Kidney epithelial cell (primary cell): ENCODE measurements at regions not wholly inside any gene's neighbourhood (a gene's known extent, or its start where the extent isn't known, plus 50 kb on each side); places are given as distances from the start of the nearest gene placed in this dataset.
"Not testable (repeated sequence)": the region's sequence is repeated elsewhere in the genome, so short reads cannot be mapped to it uniquely, and the experiment has no call there.

ENCODE experiments used
- DNase-seq: peaks from one replicate; pipeline ENCODE4 v3.0.0-alpha.2; 2010; ENCODE audit warnings: low read depth
- H3K27me3 ChIP-seq: 2 replicates; pipeline ENCODE4 v1.6.0; 2011; ENCODE audit warnings: low read length; ENCODE audit not compliant: control insufficient read depth, insufficient read depth
- H3K36me3 ChIP-seq: 2 replicates; pipeline ENCODE4 v1.5.1; 2011; ENCODE audit warnings: low read length; ENCODE audit not compliant: control insufficient read depth, insufficient read depth
- H3K4me3 ChIP-seq: 2 replicates; pipeline ENCODE4 v1.5.1; 2011; ENCODE audit warnings: low read depth, mild to moderate bottlenecking, control low read depth, low read length
- TF ChIP-seq, protein P1 (sequence below): IDR thresholded peaks from 2 replicates; pipeline ENCODE4 v1.5.1; 2011; ENCODE audit warnings: mild to moderate bottlenecking, moderate library complexity, low read length, control low read depth, inconsistent platforms; ENCODE audit not compliant: insufficient read depth, poor library complexity, severe bottlenecking

DNA sequence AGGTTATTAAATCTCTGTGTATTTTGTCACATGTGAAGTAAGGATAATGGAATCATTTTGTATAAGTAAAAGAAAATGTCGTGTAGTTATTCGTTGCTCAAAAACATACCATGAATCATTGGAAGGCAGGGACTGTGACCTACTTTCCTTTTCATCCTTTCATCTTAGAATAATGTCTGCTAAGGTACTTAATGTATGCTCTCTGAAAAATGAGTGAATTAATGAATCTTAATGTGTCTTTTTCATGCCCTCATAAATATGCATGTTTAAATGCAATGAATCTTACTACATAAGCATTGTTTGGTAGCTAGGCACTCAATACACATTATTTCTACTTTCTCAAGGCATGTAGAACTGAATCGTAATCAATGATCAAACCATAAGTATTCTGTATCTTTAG lies 343.9 kb downstream of the MAGEB5 start:
- Histone ChIP-seq H3K36me3 (no peaks in the 10 kb centered on the region), H3K27me3 (no peaks in the 10 kb centered on the region), H3K4me3 (no peak overlapping the region)
- no peak for DNase-seq
- TF ChIP-seq, protein P1, sequence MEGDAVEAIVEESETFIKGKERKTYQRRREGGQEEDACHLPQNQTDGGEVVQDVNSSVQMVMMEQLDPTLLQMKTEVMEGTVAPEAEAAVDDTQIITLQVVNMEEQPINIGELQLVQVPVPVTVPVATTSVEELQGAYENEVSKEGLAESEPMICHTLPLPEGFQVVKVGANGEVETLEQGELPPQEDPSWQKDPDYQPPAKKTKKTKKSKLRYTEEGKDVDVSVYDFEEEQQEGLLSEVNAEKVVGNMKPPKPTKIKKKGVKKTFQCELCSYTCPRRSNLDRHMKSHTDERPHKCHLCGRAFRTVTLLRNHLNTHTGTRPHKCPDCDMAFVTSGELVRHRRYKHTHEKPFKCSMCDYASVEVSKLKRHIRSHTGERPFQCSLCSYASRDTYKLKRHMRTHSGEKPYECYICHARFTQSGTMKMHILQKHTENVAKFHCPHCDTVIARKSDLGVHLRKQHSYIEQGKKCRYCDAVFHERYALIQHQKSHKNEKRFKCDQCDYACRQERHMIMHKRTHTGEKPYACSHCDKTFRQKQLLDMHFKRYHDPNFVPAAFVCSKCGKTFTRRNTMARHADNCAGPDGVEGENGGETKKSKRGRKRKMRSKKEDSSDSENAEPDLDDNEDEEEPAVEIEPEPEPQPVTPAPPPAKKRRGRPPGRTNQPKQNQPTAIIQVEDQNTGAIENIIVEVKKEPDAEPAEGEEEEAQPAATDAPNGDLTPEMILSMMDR = no peak

DNA sequence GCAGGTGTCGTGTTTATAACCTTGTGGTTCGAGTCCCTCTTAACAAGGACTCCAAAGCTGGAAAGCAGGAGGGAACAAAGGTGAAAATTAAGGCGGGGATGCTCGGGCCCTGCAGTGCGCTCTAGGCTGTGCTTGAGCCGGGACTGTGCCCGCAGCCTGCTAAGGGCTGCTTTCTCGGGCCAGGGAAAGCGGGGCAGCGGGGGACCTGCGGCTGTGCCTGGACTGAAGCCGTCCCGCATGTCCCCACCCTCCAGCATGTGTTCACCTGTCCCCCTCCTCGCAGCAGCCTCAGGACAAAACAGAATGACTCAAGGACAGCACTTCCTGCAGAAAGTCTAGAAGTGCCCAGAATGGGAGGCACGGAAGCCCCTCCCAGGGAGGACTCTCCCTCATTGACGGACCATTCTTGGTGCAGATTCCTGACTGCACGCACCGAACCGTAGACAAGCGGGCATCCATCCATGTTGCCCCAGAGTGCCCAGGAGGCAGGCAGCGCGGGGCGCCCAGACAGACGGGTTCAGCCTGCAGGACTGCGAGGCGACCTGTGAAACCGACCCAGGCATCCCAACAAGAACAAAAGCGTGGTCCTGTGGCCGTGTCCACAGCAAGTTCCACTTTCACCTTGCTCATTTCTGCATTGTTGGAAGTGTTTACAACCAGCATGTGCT lies 342.9 kb downstream of the MAGEB5 start:
- no peaks in the 10 kb centered on the region for H3K36me3 ChIP-seq

DNA sequence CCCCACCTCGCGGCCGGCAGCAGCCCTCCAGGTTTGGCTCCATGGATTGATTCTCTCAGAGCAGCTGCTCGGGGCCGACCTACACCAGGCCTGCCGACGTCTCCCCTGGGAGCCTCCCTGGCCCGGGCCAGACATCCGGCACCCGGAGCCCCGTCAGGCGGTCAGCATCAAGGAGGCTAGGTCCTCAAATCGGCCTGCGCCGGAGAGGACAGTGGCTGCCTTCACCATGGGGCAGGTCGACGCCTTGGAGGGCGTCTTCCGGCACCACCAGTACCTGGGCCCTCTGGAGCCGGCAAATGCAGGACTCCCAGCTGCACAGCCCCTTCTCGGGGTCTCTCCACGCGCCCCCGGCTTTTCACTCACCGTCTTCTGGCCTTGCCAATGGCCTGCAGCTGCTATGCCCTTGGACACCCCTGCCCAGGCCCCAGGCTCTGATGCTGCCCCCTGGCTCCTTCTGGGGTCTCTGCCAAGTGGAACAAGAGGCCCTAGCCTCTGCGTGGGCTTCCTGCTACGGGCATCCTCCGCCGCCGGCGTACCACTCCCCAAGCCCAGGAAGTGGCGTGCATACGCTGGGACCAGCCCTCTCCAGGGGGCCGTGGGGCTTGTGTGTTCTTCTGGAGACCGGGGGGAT lies 341.8 kb downstream of the MAGEB5 start:
- no peak for DNase-seq
- no peak overlapping the region for H3K4me3 ChIP-seq
- no peaks in the 10 kb centered on the region for H3K36me3 ChIP-seq
- no peaks in the 10 kb centered on the region for H3K27me3 ChIP-seq
- TF ChIP-seq, protein P1 = no peak

More for the DNA sequence above, 342.9 kb downstream of the MAGEB5 start:
- TF ChIP-seq, protein P1 = no peak
- no peak overlapping the region for H3K4me3 ChIP-seq
- no peaks in the 10 kb centered on the region for H3K27me3 ChIP-seq
- DNase-seq = no peak

DNA sequence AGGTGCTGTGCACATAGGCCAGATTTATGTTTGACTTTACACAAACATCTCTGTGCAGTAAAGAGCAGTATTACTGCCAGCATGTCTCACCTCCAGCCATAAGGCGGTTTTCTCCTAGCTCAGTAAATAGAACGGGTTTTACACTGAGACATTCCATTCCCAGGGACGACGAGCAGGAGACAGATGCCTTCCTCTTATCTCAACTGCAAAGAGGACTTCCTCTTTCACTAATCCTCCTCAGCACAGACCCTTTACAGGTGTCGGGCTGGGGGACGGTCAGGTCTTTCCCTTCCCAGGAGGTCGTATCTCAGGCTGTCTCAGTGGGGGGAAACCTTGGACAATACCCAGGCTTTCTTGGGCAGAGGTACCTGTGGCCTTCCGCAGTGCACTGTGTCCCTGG lies 309.8 kb downstream of the MAGEB5 start:
- DNase-seq, H3K4me3 ChIP-seq, H3K27me3 ChIP-seq, H3K36me3 ChIP-seq: not testable (repeated sequence)

DNA sequence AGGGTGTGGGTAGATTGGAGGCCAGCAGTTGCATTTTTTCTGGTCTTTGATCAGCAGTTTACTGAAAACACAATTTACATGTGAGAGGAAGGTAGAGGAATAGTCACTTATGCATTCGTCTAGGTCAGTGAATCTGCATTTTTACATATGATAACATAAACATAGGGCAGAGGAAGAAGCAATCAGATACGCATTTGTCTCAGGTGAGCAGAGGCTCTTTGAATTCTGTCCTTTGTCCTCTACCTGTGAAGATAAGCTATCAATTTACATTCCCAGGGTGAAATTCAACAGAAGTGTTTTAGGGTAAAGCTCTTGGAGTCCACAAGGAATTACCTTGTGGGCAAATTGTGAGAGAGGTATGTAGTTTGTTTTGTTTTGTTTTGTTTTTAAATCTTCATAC lies 306.5 kb downstream of the MAGEB5 start:
- Histone ChIP-seq H3K36me3 (no peaks in the 10 kb centered on the region), H3K27me3 (no peaks in the 10 kb centered on the region), H3K4me3 (no peak overlapping the region)
- TF ChIP-seq, protein P1 = no peak
- DNase-seq = no peak

DNA sequence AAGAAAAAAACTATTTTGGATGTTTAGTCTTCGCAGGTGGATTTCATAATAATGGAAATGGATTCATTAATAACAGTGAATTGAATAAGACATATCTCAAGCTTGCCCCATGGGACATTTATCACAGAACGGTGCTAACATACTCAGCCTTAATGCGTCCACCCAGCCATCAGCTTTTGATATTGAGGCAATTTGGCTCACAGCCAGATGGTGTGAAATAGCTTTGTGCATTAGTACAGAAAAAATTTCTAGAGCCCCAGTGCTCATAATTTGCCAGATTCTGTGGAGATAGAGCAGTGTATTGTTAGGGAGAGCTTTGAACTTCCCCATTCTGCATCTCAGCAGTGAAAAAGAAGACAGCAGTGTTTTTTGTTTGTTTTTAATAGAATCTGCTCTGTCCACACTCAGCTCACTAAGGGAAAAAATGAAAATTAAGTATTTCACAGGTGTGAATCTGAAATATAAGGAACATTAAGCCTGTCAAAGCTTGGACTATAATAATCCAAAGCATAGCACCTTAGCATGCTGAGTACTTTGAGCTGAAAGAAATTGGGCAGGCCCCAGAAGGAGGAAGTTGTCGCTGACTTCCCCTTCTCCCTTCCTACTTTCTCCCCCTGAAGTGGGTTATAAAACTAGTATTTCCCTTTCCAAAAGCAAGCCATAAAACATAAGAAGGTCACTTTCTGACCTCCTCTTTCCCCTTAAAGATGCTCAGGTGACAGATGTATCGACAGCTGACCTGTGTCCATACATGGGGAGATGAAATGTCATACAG lies 295.8 kb downstream of the MAGEB5 start:
- no peak for DNase-seq
- TF ChIP-seq, protein P1 = no peak
- H3K27me3 ChIP-seq = no peaks in the 10 kb centered on the region
- H3K4me3 ChIP-seq = no peak overlapping the region
- H3K36me3 ChIP-seq = no peaks in the 10 kb centered on the region
